Liver (tissue), 8 donors: ENCODE measurements at regions not wholly inside any gene's neighbourhood (a gene's known extent, or its start where the extent isn't known, plus 50 kb on each side); places are given as distances from the start of the nearest gene placed in this dataset.

Experiments
- DNase-seq: peaks from one replicate; pipeline ENCODE4 v3.0.0-alpha.2; 2017; ENCODE audit warnings: low spot score
- H3K27ac ChIP-seq, 2 donors: one replicate each; pipeline ENCODE4 v1.7.0; 2013; ENCODE audit warnings: inconsistent platforms in 2 of 2, low read length in 2 of 2, control low read depth in 1 of 2, low read depth in 1 of 2, mild to moderate bottlenecking in 1 of 2
- H3K27me3 ChIP-seq, 4 donors: one replicate each; pipeline versions ENCODE4 v1.6.1 to v1.7.0; 2013; ENCODE audit warnings: low read length in 3 of 4, inconsistent platforms in 1 of 4, mild to moderate bottlenecking in 1 of 4, moderate library complexity in 1 of 4; ENCODE audit not compliant: control insufficient read depth in 4 of 4, insufficient read depth in 4 of 4
- H3K36me3 ChIP-seq, 4 donors: one replicate each; pipeline versions ENCODE4 v1.6.1 to v1.7.0; 2013; ENCODE audit warnings: low read length in 3 of 4, mild to moderate bottlenecking in 3 of 4, low read depth in 1 of 4, moderate library complexity in 1 of 4; ENCODE audit not compliant: control insufficient read depth in 4 of 4, insufficient read depth in 3 of 4
- H3K4me1 ChIP-seq, 4 donors: one replicate each; pipeline versions ENCODE4 v1.6.1 to v1.7.0; 2013; ENCODE audit warnings: low read length in 3 of 4, mild to moderate bottlenecking in 3 of 4, moderate library complexity in 1 of 4; ENCODE audit not compliant: control insufficient read depth in 4 of 4, insufficient read depth in 4 of 4
- H3K4me3 ChIP-seq, 3 donors: one replicate each; pipeline versions ENCODE4 v1.6.1 to v1.7.0; 2013; ENCODE audit warnings: low read length in 3 of 3, control low read depth in 1 of 3, low read depth in 1 of 3, mild to moderate bottlenecking in 1 of 3
- H3K9ac ChIP-seq, 2 donors: one replicate each; pipeline ENCODE4 v1.7.0; 2013; ENCODE audit warnings: low read length in 2 of 2, mild to moderate bottlenecking in 2 of 2, moderate library complexity in 2 of 2, control low read depth in 1 of 2, low read depth in 1 of 2
- H3K9me3 ChIP-seq, 4 donors: one replicate each; pipeline versions ENCODE4 v1.6.1 to v1.7.0; 2013; ENCODE audit warnings: low read length in 3 of 4; ENCODE audit not compliant: control insufficient read depth in 4 of 4
- ATF3 ChIP-seq: IDR thresholded peaks from 2 replicates; pipeline ENCODE4 v1.6.1; 2016; ENCODE audit warnings: antibody characterized with exemption
- CTCF ChIP-seq: fragments of 150-350 bp; IDR thresholded peaks from 2 replicates; pipeline ENCODE4 v1.5.1; 2017; ENCODE audit warnings: improper control_type of control experiment, low read depth, low read length; ENCODE audit not compliant: missing input control
- EGR1 ChIP-seq, 2 donors: IDR thresholded peaks; 2 replicates each; pipeline ENCODE4 v1.6.1; 2016 to 2018; ENCODE audit warnings: antibody characterized with exemption in 2 of 2, low read depth in 2 of 2
- FOXA1 ChIP-seq: IDR thresholded peaks from 2 replicates; pipeline ENCODE4 v1.6.1; 2016; ENCODE audit warnings: antibody characterized with exemption
- FOXA2 ChIP-seq: IDR thresholded peaks from 2 replicates; pipeline ENCODE4 v1.6.1; 2016; ENCODE audit warnings: antibody characterized with exemption
- GABPA ChIP-seq, 2 donors: IDR thresholded peaks in 1 of 2; conservative IDR thresholded peaks in 1 of 2; 2 replicates each; pipeline ENCODE4 v1.6.1; 2016; ENCODE audit warnings: antibody characterized with exemption in 2 of 2, mild to moderate bottlenecking in 1 of 2, moderate library complexity in 1 of 2
- HNF4A ChIP-seq, 2 donors: conservative IDR thresholded peaks; 2 replicates each; pipeline ENCODE4 v1.6.1; 2016; ENCODE audit warnings: antibody characterized with exemption in 2 of 2, mild to moderate bottlenecking in 2 of 2
- HNF4G ChIP-seq: IDR thresholded peaks from 2 replicates; pipeline ENCODE4 v1.6.1; 2016; ENCODE audit warnings: antibody characterized with exemption
- JUND ChIP-seq, 2 donors: IDR thresholded peaks; 2 replicates each; pipeline ENCODE4 v1.6.1; 2016; ENCODE audit warnings: antibody characterized with exemption in 2 of 2
- NR2F2 ChIP-seq: IDR thresholded peaks from 2 replicates; pipeline ENCODE4 v1.6.1; 2016; ENCODE audit warnings: antibody characterized with exemption
- RAD21 ChIP-seq, 2 donors: IDR thresholded peaks; 2 replicates each; pipeline ENCODE4 v1.6.1; 2016; ENCODE audit warnings: antibody characterized with exemption in 2 of 2, mild to moderate bottlenecking in 2 of 2
- REST ChIP-seq: IDR thresholded peaks from 2 replicates; pipeline ENCODE4 v1.6.1; 2016; ENCODE audit warnings: antibody characterized with exemption, mild to moderate bottlenecking
- RXRA ChIP-seq, 2 donors: IDR thresholded peaks; 2 replicates each; pipeline ENCODE4 v1.6.1; 2017 to 2018; ENCODE audit warnings: antibody characterized with exemption in 2 of 2, mild to moderate bottlenecking in 1 of 2
- SP1 ChIP-seq: IDR thresholded peaks from 2 replicates; pipeline ENCODE4 v1.6.1; 2018; ENCODE audit warnings: antibody characterized with exemption, mild to moderate bottlenecking
- ZBTB33 ChIP-seq: IDR thresholded peaks from 2 replicates; pipeline ENCODE4 v1.6.1; 2016; ENCODE audit warnings: antibody characterized with exemption
- WGBS: extraction: QIAGEN DNeasy Blood & Tissue Kit; methylation state at CpG from one replicate; pipeline ENCODE4 v1.1.7; 2013; 5-methylcytosine and 5-hydroxymethylcytosine counted together
- donor health status: healthy.
- donor health status: healthy.
- donor health status: healthy.
- donor health status: healthy.
- donor health status: healthy.

- Histone ChIP-seq H3K9me3 (no peaks in the 10 kb centered on the region), H3K4me3 (no peak overlapping the region), H3K27me3 (no peaks in the 10 kb centered on the region), H3K9ac (no peak overlapping the region), H3K4me1 (peaks cover 0 to 5% (median 0%) of the 10 kb centered on the region in 4 donors), H3K27ac (no peak overlapping the region), H3K36me3 (no peaks in the 10 kb centered on the region)
- no peak for DNase-seq
- 86% methylated on average over 8 of the region's 8 CpGs for WGBS
- TF ChIP-seq CTCF (no peak), NR2F2 (no peak), JUND (IDR thresholded peaks at IDR 0.05) (no peak), RXRA (IDR thresholded peaks at IDR 0.05) (no peak), EGR1 (IDR thresholded peaks at IDR 0.05; ENCODE audit: low read depth in 2 of 2) (no peak), GABPA (IDR thresholded peaks at IDR 0.05 in 1 of 2, conservative IDR thresholded peaks at IDR 0.05 in 1 of 2) (no peak), ATF3 (no peak), REST (no peak), ZBTB33 (no peak), SP1 (no peak), HNF4A (conservative IDR thresholded peaks at IDR 0.05) (no peak), FOXA2 (no peak), HNF4G (no peak)
Measured at GRCh38 chr9:91163444-91163772, 198.3 kb downstream of the AUH start.

GRCh38 chr9:91163773-91164471 lies 197.8 kb downstream of the AUH start:
- no peaks in the 10 kb centered on the region for H3K9me3 ChIP-seq
- H3K9ac ChIP-seq: no peak overlapping the region
- 88% methylated on average over 17 of the region's 17 CpGs for WGBS
- H3K4me1 ChIP-seq: peaks cover 0 to 5% (median 0%) of the 10 kb centered on the region in 4 donors
- H3K4me3 ChIP-seq: no peak overlapping the region
- no peak for TF ChIP-seq HNF4A (conservative IDR thresholded peaks at IDR 0.05)
- no peak for TF ChIP-seq JUND (IDR thresholded peaks at IDR 0.05)
- no peak for TF ChIP-seq NR2F2
- TF ChIP-seq EGR1 (IDR thresholded peaks at IDR 0.05; ENCODE audit: low read depth in 2 of 2): no peak
- no peak for TF ChIP-seq RAD21 (IDR thresholded peaks at IDR 0.05)
- TF ChIP-seq FOXA1: no peak
- TF ChIP-seq ATF3: no peak
- no peak for TF ChIP-seq GABPA (IDR thresholded peaks at IDR 0.05 in 1 of 2, conservative IDR thresholded peaks at IDR 0.05 in 1 of 2)
- TF ChIP-seq FOXA2: no peak
- DNase-seq: no peak
- no peaks in the 10 kb centered on the region for H3K36me3 ChIP-seq
- no peaks in the 10 kb centered on the region for H3K27me3 ChIP-seq
- H3K27ac ChIP-seq: no peak overlapping the region
